ENCODE measurements at regions not wholly inside any gene's neighbourhood (a gene's known extent, or its start where the extent isn't known, plus 50 kb on each side); places are given as distances from the start of the nearest gene placed in this dataset.

- H3K27ac ChIP-seq (ENCODE audit: low read depth in 2 of 2, low read length in 2 of 2) = no peak overlapping the region
- peak in 2 of 5 donors; percentile 3 to 9 for DNase-seq
- TF ChIP-seq CTCF (IDR thresholded peaks at IDR 0.05; ENCODE audit: borderline replicate concordance, extremely low read depth, insufficient read depth) = no peak
These were observed 233.0 kb upstream of the SGCD start for GRCh38 chr5:156094001-156094400.

GRCh38 chr5:156095709-156096241 lies 231.2 kb upstream of the SGCD start:
- Histone ChIP-seq H3K27me3 (ENCODE audit: control insufficient read depth, insufficient read depth, low read length) (no peaks in the 10 kb centered on the region), H3K9ac (ENCODE audit: low read length in 3 of 3) (no peak overlapping the region), H3K4me1 (ENCODE audit: control insufficient read depth in 2 of 3, insufficient read depth in 2 of 3, low read depth in 1 of 3, low read length in 3 of 3) (no peaks in the 10 kb centered on the region), H3K27ac (ENCODE audit: low read depth in 2 of 2, low read length in 2 of 2) (no peak overlapping the region), H3K9me3 (ENCODE audit: control insufficient read depth in 2 of 3, insufficient read depth in 1 of 3, low read length in 3 of 3) (peaks cover 0 to 6% (median 3%) of the 10 kb centered on the region in 3 donors), H3K36me3 (ENCODE audit: control insufficient read depth in 2 of 3, insufficient read depth in 3 of 3, low read length in 3 of 3) (no peaks in the 10 kb centered on the region), H3K4me3 (ENCODE audit: low read length in 3 of 3) (no peak overlapping the region)
- no peak for FAIRE-seq
- intact Hi-C loops (cut with DNase I) = no loop called here
- TF ChIP-seq CTCF (IDR thresholded peaks at IDR 0.05; ENCODE audit: borderline replicate concordance, extremely low read depth, insufficient read depth) = no peak
- no peak for DNase-seq

More at GRCh38 chr5:156094001-156094400, 233.0 kb upstream of the SGCD start:
- Histone ChIP-seq H3K4me1 (ENCODE audit: control insufficient read depth in 2 of 3, insufficient read depth in 2 of 3, low read depth in 1 of 3, low read length in 3 of 3) (no peaks in the 10 kb centered on the region), H3K36me3 (ENCODE audit: control insufficient read depth in 2 of 3, insufficient read depth in 3 of 3, low read length in 3 of 3) (no peaks in the 10 kb centered on the region), H3K4me3 (ENCODE audit: low read length in 3 of 3) (no peak overlapping the region), H3K9ac (ENCODE audit: low read length in 3 of 3) (no peak overlapping the region), H3K9me3 (ENCODE audit: control insufficient read depth in 2 of 3, insufficient read depth in 1 of 3, low read length in 3 of 3) (peaks cover 0 to 12% (median 3%) of the 10 kb centered on the region in 3 donors), H3K27me3 (ENCODE audit: control insufficient read depth, insufficient read depth, low read length) (no peaks in the 10 kb centered on the region)
- FAIRE-seq = no peak
- intact Hi-C loops (cut with DNase I) = no loop called here

GRCh38 chr5:156096259-156096658 lies 230.7 kb upstream of the SGCD start:
- intact Hi-C loops (cut with DNase I) = no loop called here
- DNase-seq (no peak), FAIRE-seq (no peak)
- Histone ChIP-seq H3K27me3 (ENCODE audit: control insufficient read depth, insufficient read depth, low read length) (no peaks in the 10 kb centered on the region), H3K4me3 (ENCODE audit: low read length in 3 of 3) (no peak overlapping the region), H3K9me3 (ENCODE audit: control insufficient read depth in 2 of 3, insufficient read depth in 1 of 3, low read length in 3 of 3) (peaks cover 0 to 3% (median 2%) of the 10 kb centered on the region in 3 donors), H3K36me3 (ENCODE audit: control insufficient read depth in 2 of 3, insufficient read depth in 3 of 3, low read length in 3 of 3) (no peaks in the 10 kb centered on the region), H3K27ac (ENCODE audit: low read depth in 2 of 2, low read length in 2 of 2) (no peak overlapping the region), H3K9ac (ENCODE audit: low read length in 3 of 3) (no peak overlapping the region), H3K4me1 (ENCODE audit: control insufficient read depth in 2 of 3, insufficient read depth in 2 of 3, low read depth in 1 of 3, low read length in 3 of 3) (no peaks in the 10 kb centered on the region)
- no peak for TF ChIP-seq CTCF (IDR thresholded peaks at IDR 0.05; ENCODE audit: borderline replicate concordance, extremely low read depth, insufficient read depth)

All from kidney (tissue), 13 donors.